Nephron progenitor cell (in vitro differentiated cells): ENCODE measurements at regions not wholly inside any gene's neighbourhood (a gene's known extent, or its start where the extent isn't known, plus 50 kb on each side); places are given as distances from the start of the nearest gene placed in this dataset.

ENCODE experiments used
- DNase-seq: peaks from one replicate; pipeline ENCODE4 v3.0.0; 2021
- H3K27ac Mint-ChIP-seq: 2 replicates; pipeline ENCODE4 v1.8.0; 2021; ENCODE audit warnings: mild to moderate bottlenecking, moderate library complexity, mixed read lengths
- H3K27me3 Mint-ChIP-seq: 2 replicates; pipeline ENCODE4 v1.8.0; 2021; ENCODE audit warnings: mild to moderate bottlenecking, low read depth, mixed read lengths; ENCODE audit not compliant: poor library complexity
- H3K36me3 Mint-ChIP-seq: 2 replicates; pipeline ENCODE4 v1.8.0; 2021; ENCODE audit warnings: low read depth, mixed read lengths
- H3K4me1 Mint-ChIP-seq: 2 replicates; pipeline ENCODE4 v1.8.0; 2021; ENCODE audit warnings: mixed read lengths
- H3K4me3 Mint-ChIP-seq: 2 replicates; pipeline ENCODE4 v1.8.0; 2021; ENCODE audit warnings: mild to moderate bottlenecking, moderate library complexity, mixed read lengths
- H3K9me3 Mint-ChIP-seq: 2 replicates; pipeline ENCODE4 v1.8.0; 2021; ENCODE audit warnings: mild to moderate bottlenecking, moderate library complexity, mixed read lengths
- CTCF ChIP-seq: fragments of 200-600 bp; sonication (generic); IDR thresholded peaks from 2 replicates; pipeline ENCODE4 v1.5.0; 2021; ENCODE audit warnings: antibody characterized with exemption

- TF ChIP-seq CTCF, result no peak
- H3K4me3 Mint-ChIP-seq, result no peak overlapping the region
- DNase-seq, result no peak
- peaks cover 5% of the 10 kb centered on the region for H3K27me3 Mint-ChIP-seq
- peaks cover 10% of the 10 kb centered on the region for H3K4me1 Mint-ChIP-seq
- peaks cover 18% of the 10 kb centered on the region for H3K9me3 Mint-ChIP-seq
- H3K27ac Mint-ChIP-seq, result no peak overlapping the region
- no peaks in the 10 kb centered on the region for H3K36me3 Mint-ChIP-seq
Measured at GRCh38 chr20:43292222-43292621, 102.5 kb upstream of the PTPRT start.

- no peak overlapping the region for H3K4me3 Mint-ChIP-seq
Measured at GRCh38 chr20:43287637-43288036, 97.9 kb upstream of the PTPRT start.

GRCh38 chr20:43285170-43285569 lies 95.5 kb upstream of the PTPRT start:
- TF ChIP-seq CTCF, result no peak
- peaks cover 19% of the 10 kb centered on the region for H3K9me3 Mint-ChIP-seq
- H3K27ac Mint-ChIP-seq, result no peak overlapping the region
- H3K4me3 Mint-ChIP-seq, result no peak overlapping the region
- no peaks in the 10 kb centered on the region for H3K4me1 Mint-ChIP-seq
- no peak for DNase-seq
- H3K27me3 Mint-ChIP-seq, result peaks cover 19% of the 10 kb centered on the region
- H3K36me3 Mint-ChIP-seq, result no peaks in the 10 kb centered on the region

More at GRCh38 chr20:43287637-43288036, 97.9 kb upstream of the PTPRT start:
- no peak for TF ChIP-seq CTCF
- Mint-ChIP-seq H3K27me3 (peaks cover 10% of the 10 kb centered on the region), H3K9me3 (peaks cover 19% of the 10 kb centered on the region), H3K4me1 (peaks cover 4% of the 10 kb centered on the region), H3K27ac (no peak overlapping the region), H3K36me3 (no peaks in the 10 kb centered on the region)
- DNase-seq, result no peak

GRCh38 chr20:43284486-43284885 lies 94.8 kb upstream of the PTPRT start:
- Mint-ChIP-seq H3K4me1 (no peaks in the 10 kb centered on the region), H3K9me3 (peaks cover 19% of the 10 kb centered on the region), H3K4me3 (no peak overlapping the region), H3K27me3 (peaks cover 19% of the 10 kb centered on the region), H3K27ac (no peak overlapping the region), H3K36me3 (no peaks in the 10 kb centered on the region)
- no peak for TF ChIP-seq CTCF
- DNase-seq, result no peak

DNA sequence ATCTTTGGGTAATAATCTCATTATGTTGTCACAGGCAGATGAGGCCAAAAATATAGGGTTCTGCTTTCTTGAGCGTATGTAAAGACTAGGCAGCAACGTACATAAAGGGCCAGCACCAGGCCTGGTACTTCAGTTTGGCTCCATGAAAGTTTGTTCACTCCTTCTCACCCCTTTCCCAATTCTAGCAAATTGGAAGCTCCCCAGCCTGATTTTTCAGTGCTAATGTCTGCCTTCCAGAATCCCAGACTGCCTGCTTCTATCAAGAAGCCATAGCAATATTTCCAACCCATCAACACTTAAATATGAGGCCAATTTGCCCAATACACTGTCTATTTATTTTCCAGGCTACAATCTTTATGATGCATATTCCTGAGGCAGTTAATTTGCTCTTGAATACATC lies 93.4 kb upstream of the PTPRT start:
- H3K9me3 Mint-ChIP-seq, result peaks cover 19% of the 10 kb centered on the region
- no peak for TF ChIP-seq CTCF
- H3K4me1 Mint-ChIP-seq, result no peaks in the 10 kb centered on the region
- no peak overlapping the region for H3K4me3 Mint-ChIP-seq
- peaks cover 21% of the 10 kb centered on the region for H3K27me3 Mint-ChIP-seq
- no peaks in the 10 kb centered on the region for H3K36me3 Mint-ChIP-seq
- DNase-seq, result no peak
- no peak overlapping the region for H3K27ac Mint-ChIP-seq

- no peak for TF ChIP-seq CTCF
- DNase-seq, result no peak
- Mint-ChIP-seq H3K27ac (no peak overlapping the region), H3K4me1 (no peaks in the 10 kb centered on the region), H3K36me3 (no peaks in the 10 kb centered on the region), H3K9me3 (peaks cover 8% of the 10 kb centered on the region), H3K27me3 (peaks cover 25% of the 10 kb centered on the region), H3K4me3 (no peak overlapping the region)
Measured at GRCh38 chr20:43271980-43272379, 82.3 kb upstream of the PTPRT start.
